Skeletal muscle satellite cell (primary cell): ENCODE measurements at regions not wholly inside any gene's neighbourhood (a gene's known extent, or its start where the extent isn't known, plus 50 kb on each side); places are given as distances from the start of the nearest gene placed in this dataset.

Experiments
- H3K27me3 ChIP-seq: 2 replicates; pipeline ENCODE4 v1.7.0; 2013; ENCODE audit warnings: low read length; ENCODE audit not compliant: control insufficient read depth, insufficient read depth
- H3K36me3 ChIP-seq: 2 replicates; pipeline ENCODE4 v1.7.0; 2013; ENCODE audit warnings: mild to moderate bottlenecking, control low read depth, low read length; ENCODE audit not compliant: insufficient read depth
- H3K4me1 ChIP-seq: 2 replicates; pipeline ENCODE4 v1.7.0; 2013; ENCODE audit warnings: low read length; ENCODE audit not compliant: control insufficient read depth, insufficient read depth
- H3K4me2 ChIP-seq: 2 replicates; pipeline ENCODE4 v1.7.0; 2013; ENCODE audit warnings: mild to moderate bottlenecking, low read length
- H3K4me3 ChIP-seq: 2 replicates; pipeline ENCODE4 v1.7.0; 2013; ENCODE audit warnings: low read length
- H3K9ac ChIP-seq: 2 replicates; pipeline ENCODE4 v1.7.0; 2013; ENCODE audit warnings: mild to moderate bottlenecking, low read depth, low read length, moderate library complexity
- H3K9me3 ChIP-seq: replicated peaks from 2 replicates; pipeline ENCODE4 v1.7.0; 2013; ENCODE audit warnings: mild to moderate bottlenecking, control low read depth, low read length

DNA sequence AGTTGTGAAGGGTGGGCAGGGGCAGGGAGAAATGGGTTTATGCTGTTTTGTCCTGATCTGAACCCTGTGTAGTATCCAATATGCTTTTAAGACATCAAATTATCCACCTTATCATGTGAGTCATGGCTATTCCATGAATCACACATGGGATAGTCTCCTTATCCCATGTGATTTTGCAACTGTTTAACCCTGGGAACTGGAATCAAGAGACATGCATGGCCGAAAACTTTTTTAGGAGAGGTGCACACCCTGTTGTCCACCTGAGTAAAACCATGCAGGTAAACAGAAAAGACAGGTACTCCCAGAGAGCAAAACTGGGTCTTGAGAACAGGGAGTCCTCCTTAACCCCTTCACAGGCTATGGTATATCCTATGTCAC, 490.6 kb upstream of the HS6ST1 start:
- Histone ChIP-seq H3K36me3 (no peaks in the 10 kb centered on the region), H3K27me3 (no peaks in the 10 kb centered on the region), H3K9ac (no peak overlapping the region), H3K4me3 (no peak overlapping the region), H3K4me2 (no peak overlapping the region), H3K9me3 (peaks cover 10% of the 10 kb centered on the region), H3K4me1 (no peaks in the 10 kb centered on the region)

- Histone ChIP-seq H3K27me3 (no peaks in the 10 kb centered on the region), H3K36me3 (no peaks in the 10 kb centered on the region), H3K4me3 (no peak overlapping the region), H3K4me2 (no peak overlapping the region), H3K9ac (no peak overlapping the region), H3K4me1 (no peaks in the 10 kb centered on the region), H3K9me3 (peaks cover 10% of the 10 kb centered on the region)
Observed at GRCh38 chr2:128809880-128810279, 491.2 kb upstream of the HS6ST1 start.

GRCh38 chr2:128812183-128812940, 493.7 kb upstream of the HS6ST1 start:
- Histone ChIP-seq H3K4me1 (no peaks in the 10 kb centered on the region), H3K9ac (no peak overlapping the region), H3K4me2 (no peak overlapping the region)

DNA sequence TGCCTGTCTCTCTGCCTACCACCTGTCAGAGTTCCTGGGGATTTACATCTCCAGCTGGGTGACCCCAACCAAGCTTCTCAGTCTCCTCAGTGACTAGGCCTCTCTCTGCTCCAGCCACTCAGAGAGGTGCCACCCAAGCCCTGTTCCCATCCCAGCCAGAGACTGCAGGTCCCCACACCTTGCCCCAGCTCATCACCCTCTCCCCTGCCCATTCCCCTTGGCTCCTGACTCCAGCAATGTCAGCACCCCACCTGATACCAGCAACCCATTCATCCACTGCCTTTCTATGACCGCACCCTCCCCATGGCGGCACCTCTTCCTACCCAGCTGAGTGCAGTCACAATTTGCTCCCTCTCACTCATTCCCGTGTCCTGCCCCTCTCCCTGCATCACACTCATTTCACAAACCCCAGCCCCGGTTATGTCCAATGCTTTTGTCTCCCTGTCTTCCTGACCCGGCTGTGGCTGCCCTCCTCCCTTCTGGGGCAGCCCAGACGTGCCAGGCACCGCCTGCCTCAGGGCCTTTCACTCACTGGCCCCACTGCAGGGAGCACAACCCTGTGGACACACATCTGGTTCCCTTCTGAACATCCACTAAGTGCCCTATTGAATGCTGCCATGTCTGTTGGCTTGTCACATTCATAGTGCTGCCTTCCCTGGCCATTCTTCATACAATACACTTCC, 494.8 kb upstream of the HS6ST1 start:
- Histone ChIP-seq H3K4me2 (no peak overlapping the region), H3K9me3 (peaks cover 9% of the 10 kb centered on the region), H3K27me3 (no peaks in the 10 kb centered on the region), H3K36me3 (no peaks in the 10 kb centered on the region), H3K4me1 (no peaks in the 10 kb centered on the region), H3K4me3 (no peak overlapping the region), H3K9ac (no peak overlapping the region)

More at GRCh38 chr2:128812183-128812940, 493.7 kb upstream of the HS6ST1 start:
- no peaks in the 10 kb centered on the region for H3K36me3 ChIP-seq
- no peaks in the 10 kb centered on the region for H3K27me3 ChIP-seq
- H3K9me3 ChIP-seq: peaks cover 10% of the 10 kb centered on the region
- no peak overlapping the region for H3K4me3 ChIP-seq

GRCh38 chr2:128815248-128815647, 496.6 kb upstream of the HS6ST1 start:
- Histone ChIP-seq H3K9ac (no peak overlapping the region), H3K36me3 (no peaks in the 10 kb centered on the region), H3K4me2 (no peak overlapping the region), H3K4me3 (no peak overlapping the region), H3K4me1 (no peaks in the 10 kb centered on the region), H3K27me3 (no peaks in the 10 kb centered on the region), H3K9me3 (peaks cover 3% of the 10 kb centered on the region)

- H3K27me3 ChIP-seq: no peaks in the 10 kb centered on the region
- H3K9me3 ChIP-seq: peaks cover 17% of the 10 kb centered on the region
- no peaks in the 10 kb centered on the region for H3K4me1 ChIP-seq
- no peak overlapping the region for H3K4me2 ChIP-seq
- H3K4me3 ChIP-seq: no peak overlapping the region
- no peaks in the 10 kb centered on the region for H3K36me3 ChIP-seq
- H3K9ac ChIP-seq: no peak overlapping the region
Observed at GRCh38 chr2:128817171-128817570, 498.5 kb upstream of the HS6ST1 start.

DNA sequence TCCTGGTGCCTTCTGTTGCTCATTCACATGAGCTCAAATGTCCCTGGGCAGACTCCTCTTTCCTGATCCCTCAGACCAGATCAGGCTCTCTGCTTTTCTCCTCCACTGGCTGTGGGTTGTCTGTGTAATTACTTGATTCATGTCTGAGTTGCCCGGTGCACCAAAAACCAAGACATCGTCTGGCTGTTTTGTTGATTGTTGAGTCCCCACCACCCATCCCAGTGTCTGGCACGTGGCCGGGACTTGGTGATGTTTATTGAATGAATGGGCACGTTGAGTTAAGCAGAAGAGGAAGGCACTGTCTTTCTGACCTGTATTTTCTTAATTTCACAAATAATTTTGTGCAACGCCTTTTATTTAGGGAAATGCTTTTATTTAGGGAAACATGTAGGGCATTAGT, 499.1 kb upstream of the HS6ST1 start:
- H3K4me1 ChIP-seq: no peaks in the 10 kb centered on the region
- H3K4me2 ChIP-seq: no peak overlapping the region
- H3K4me3 ChIP-seq: no peak overlapping the region
- no peaks in the 10 kb centered on the region for H3K36me3 ChIP-seq
- no peaks in the 10 kb centered on the region for H3K27me3 ChIP-seq
- H3K9ac ChIP-seq: no peak overlapping the region
- H3K9me3 ChIP-seq: peaks cover 18% of the 10 kb centered on the region

- no peaks in the 10 kb centered on the region for H3K27me3 ChIP-seq
- H3K4me3 ChIP-seq: no peak overlapping the region
- no peaks in the 10 kb centered on the region for H3K36me3 ChIP-seq
- no peak overlapping the region for H3K9ac ChIP-seq
- H3K4me1 ChIP-seq: no peaks in the 10 kb centered on the region
- H3K4me2 ChIP-seq: no peak overlapping the region
- H3K9me3 ChIP-seq: peaks cover 18% of the 10 kb centered on the region
Observed at GRCh38 chr2:128818248-128818647, 499.6 kb upstream of the HS6ST1 start.

GRCh38 chr2:128818704-128819491, 500.2 kb upstream of the HS6ST1 start:
- Histone ChIP-seq H3K4me1 (no peaks in the 10 kb centered on the region), H3K9ac (no peak overlapping the region), H3K36me3 (no peaks in the 10 kb centered on the region), H3K9me3 (peaks cover 18% of the 10 kb centered on the region), H3K4me3 (no peak overlapping the region), H3K4me2 (no peak overlapping the region), H3K27me3 (no peaks in the 10 kb centered on the region)

- H3K4me2 ChIP-seq: no peak overlapping the region
- no peaks in the 10 kb centered on the region for H3K27me3 ChIP-seq
- peaks cover 18% of the 10 kb centered on the region for H3K9me3 ChIP-seq
- no peak overlapping the region for H3K9ac ChIP-seq
- H3K36me3 ChIP-seq: no peaks in the 10 kb centered on the region
- H3K4me3 ChIP-seq: no peak overlapping the region
- H3K4me1 ChIP-seq: no peaks in the 10 kb centered on the region
Observed at GRCh38 chr2:128820452-128820851, 501.8 kb upstream of the HS6ST1 start.

- no peak overlapping the region for H3K4me3 ChIP-seq
- no peaks in the 10 kb centered on the region for H3K27me3 ChIP-seq
- no peaks in the 10 kb centered on the region for H3K36me3 ChIP-seq
- no peak overlapping the region for H3K9ac ChIP-seq
- H3K4me1 ChIP-seq: no peaks in the 10 kb centered on the region
- peaks cover 18% of the 10 kb centered on the region for H3K9me3 ChIP-seq
- H3K4me2 ChIP-seq: no peak overlapping the region
Observed at GRCh38 chr2:128821010-128821409, 502.3 kb upstream of the HS6ST1 start.
